Fibroblast of skin of left quadriceps (primary cell): ENCODE measurements at regions not wholly inside any gene's neighbourhood (a gene's known extent, or its start where the extent isn't known, plus 50 kb on each side); places are given as distances from the start of the nearest gene placed in this dataset.

Source experiments
- DNase-seq, 2 experiments: peaks; one replicate each; pipeline ENCODE4 v3.0.0-alpha.2; 2013; ENCODE audit warnings: low read depth in 2 of 2

DNA sequence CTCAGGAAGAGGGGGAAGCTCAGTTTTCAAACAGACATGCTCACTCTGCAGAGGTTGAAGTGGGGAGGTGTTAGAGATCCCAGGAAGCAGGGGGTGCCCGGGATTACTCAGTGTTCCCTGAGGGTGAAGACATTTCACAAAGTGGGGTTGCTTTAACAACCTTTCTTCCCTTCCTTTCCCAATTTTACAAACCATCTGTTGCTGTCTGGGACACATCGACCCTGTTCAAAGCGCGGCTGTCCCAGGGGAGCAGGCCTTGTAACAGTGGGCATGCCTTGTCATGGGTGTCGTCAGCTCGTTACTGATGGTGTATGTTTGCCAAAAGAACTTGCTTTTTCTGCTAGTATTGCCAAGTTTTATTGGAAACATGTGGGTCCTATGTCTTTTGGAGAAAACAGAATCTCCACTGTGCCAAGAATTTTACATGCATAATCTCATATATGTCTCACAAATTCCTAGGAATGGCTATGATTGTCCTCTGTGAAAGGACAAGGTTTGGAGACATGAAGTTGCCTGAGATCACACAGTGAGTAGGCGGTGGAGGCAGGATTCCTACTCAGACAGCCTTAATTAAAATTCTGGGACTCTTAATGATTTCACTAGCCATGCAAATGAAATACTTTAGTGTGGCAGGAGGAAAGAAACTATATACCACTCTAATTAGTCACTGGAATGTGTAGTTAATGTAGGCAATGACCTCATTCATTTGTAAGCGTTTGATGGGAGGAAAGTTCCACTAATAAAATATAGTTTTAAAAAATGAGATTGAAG, 198.9 kb downstream of the NXNL2 start:
- DNase-seq, result peak; percentile 73 to 77

DNA sequence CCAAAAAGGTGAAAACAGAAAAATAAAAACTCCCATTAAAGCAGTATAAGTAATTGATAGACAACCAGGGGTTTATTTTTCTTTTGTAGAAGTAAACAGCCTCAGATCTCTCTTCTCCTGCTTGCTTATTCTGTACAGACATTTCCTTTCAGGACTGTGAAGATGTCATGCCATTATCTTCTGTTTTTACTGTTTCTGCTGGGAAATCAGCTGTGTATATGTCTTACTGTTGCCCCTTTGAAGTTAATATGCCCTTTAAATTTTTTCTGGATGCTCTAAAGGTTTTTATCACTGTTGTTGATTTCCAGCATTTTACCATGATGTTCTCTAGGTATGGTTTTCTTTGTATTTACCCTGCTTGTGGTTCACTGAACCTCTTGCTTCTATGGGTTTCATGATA, 199.5 kb downstream of the NXNL2 start:
- DNase-seq, result no peak

DNA sequence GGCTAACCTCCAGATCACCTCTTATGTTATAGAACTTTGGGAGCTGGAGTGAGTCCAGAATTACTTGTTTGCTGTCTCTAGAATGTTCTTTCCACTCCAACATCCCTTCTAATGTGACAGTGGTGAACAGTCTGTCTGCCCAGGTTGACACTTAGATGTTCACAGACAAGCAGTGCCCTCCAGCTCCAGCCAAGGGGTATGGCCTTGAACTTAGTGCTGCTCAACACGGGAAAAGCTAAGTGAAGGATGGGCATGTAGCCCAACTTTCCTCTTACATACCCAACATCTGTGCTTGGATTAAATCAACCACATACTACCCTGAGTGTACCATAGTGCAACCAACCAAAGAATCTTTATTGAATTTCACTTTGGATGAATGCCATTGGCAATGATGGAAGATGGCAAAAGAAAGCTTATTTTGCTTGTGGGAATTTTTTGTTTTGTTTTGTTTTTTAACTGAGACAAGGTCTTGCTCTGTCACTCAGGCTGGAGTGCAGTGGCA, 201.2 kb downstream of the NXNL2 start:
- no peak for DNase-seq

DNA sequence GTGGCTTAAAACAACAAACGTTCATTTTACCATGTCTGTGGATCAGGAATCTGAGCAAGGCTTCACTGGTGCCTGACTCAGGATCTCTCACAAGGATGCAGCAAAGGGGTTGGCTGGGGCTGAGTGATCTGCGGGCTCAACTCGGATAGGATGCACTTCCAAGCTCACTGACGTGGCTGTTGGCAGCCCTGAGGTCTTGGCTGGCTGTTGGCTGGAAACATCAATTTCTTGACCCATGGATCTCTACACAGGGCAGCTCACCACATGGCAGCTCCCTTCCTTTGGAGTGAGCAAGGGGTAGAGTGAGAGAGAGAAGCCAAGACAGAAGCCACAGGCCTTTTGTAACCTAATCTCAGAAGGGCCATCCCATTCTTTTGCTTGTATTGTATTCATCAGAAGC, 202.1 kb downstream of the NXNL2 start:
- DNase-seq, result no peak

DNA sequence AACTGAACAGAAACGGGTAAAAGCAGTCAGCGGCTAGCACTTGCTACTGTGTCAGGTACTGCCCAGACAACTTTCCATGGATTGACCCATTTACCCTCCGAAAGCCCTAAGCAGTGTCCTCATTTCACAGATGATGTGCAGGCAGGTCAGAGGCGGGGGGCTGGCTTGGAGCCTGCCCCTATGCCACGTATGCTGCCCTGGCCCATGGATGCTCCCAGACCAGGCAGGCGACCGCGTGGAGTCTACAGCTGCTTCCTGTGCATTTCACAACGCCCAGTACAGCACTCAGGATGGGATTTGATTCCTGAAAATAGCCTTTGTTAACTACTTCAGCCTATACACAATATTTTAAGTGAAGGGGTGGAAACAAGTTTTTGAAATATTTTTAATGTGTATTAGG, 202.9 kb downstream of the NXNL2 start:
- DNase-seq, result no peak

DNA sequence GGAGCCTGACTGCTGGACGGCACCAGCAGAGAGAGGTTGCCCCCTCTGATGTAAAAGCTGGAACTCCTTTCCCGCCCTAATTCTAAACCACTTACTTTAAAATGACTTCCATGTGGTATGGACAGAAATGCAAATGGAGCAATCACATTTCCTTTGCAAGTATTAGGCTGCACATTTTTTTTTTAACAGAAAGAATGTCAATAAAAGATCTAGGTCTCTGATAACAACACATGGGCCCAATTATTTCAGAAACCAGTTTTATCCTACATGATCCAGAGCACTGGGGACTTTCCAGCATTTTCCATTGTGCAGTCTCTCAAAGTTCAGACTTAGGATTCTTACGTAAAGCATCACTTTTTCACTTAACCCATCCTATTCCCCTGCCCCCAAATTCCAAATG, 203.7 kb downstream of the NXNL2 start:
- peak; percentile 89 for DNase-seq

DNA sequence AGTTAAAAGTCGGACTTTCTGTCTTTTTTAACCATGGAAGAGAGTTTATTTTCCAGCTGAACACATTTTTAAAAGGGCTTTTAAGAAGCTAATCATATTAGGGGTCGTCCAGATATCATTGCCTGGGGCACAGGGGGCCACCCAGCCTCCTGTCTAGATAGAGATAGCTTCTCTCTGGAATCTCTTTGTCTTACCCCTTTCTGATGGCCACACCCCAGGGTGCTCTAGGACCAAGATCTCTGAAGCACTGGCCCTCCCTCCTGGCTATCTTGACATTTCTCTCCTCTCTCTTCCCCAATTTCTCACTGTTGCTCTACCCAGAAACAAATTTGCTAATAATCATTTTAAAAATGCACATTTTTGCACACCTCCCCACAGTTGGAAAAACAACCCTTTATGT, 204.4 kb downstream of the NXNL2 start:
- DNase-seq, result no peak

DNA sequence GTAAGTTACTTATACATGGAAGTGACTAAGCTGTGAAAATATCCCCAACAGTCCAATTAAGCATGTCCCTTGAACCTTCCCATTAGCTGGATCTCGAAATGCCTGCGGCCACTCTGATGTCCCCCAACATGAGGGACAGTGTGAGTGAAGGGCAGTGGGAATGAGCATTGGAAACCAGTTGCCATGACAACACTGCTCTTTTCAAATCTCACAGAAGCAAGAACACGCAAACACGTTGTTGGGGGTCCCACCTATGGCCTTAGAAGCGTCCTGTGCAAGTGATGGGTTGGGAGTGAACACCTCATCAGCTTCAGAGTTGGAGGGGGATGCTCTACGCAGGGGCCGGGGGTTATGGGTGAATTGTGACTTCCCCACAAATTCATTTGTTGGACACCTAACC, 205.9 kb downstream of the NXNL2 start:
- DNase-seq, result no peak

DNA sequence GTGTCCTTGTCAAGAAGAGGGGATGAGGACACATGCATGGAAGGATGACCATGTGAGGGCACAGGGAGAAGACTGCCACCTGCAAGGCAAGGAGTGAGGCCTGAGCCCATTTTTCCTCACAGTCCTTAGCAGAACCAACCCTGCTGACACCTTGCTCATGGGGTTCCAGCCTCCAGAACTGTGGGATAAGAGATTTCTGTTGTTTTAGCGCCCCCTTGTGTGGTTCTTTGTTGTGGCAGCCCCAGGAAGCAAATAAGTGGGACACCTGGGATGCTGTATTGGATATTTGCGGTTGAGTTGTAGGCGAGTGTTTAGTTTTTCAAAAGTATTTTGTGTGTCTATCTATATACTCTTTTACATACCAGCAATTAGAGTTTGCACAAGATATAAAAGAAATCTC, 206.4 kb downstream of the NXNL2 start:
- no peak for DNase-seq

DNA sequence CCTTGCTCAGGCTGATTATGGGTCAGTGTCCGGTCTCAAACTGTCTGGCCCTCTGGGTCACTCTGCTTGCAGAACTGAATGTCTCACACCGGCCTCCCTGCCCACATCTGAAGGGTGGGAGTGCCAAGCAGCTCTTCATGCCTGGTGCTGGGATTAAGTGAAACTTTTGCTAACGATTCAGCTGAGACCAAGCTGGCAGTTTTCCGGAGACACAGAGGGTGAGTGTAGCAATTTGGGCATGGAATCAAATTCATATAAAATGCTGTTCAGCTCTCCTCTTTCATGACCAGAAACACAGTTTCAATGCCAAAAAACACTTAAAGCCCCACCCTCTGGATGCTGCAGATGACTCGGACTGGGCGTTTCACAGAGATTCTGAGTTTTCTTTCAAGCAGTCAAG, 207.5 kb downstream of the NXNL2 start:
- DNase-seq, result no peak

DNA sequence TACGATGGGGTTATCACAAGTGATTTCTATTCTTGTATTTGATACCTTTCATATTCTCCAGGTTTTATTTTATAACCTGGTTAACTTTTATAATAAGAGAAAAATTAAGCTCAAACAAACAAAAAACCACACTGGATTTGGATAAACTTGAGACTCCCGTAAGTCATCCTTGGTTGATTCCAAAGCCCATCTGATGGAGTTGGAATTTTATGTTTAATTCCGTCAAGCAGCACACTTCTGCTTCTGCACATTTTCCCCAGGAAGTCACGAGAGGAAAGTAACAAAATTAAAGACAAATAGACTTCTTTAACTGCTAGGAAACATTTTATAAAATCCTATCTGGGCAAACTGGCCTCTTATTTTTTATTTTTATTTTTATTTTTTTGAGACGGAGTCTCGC, 207.9 kb downstream of the NXNL2 start:
- no peak for DNase-seq

DNA sequence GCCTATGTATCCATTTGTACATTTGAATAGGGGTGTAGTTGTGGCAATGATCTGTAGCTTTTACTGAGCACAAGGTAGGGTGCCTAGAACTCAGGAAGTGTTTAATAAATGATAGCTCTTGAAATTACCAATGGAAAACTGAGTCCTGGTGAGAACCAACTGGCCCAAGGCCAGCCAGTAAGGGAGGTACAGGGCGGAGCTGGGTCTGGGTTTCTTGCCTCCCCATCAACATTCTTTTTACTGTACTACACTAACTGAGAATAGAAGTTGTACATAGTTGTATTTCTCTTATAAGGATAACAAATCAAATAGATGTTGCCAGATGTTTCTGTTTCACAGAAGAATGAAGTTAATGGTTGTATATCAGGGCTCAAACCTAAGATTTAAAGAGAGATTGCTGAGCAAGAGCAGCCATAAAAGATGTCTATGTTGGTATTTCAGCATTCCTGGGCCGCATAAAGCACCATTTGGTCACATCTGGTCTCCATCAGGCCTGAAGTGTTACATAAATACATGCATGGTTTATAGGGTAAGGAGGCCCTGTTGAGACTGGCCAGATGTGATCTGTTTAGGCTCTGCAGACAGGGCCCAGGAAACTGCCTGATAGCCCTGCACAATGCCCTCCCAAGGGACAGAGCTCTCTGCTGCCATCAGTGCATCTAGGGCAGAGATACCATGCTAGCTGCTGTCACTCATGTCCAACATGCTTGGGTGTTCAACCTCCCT, 210.5 kb downstream of the NXNL2 start:
- peak; percentile 98 to 99 for DNase-seq

DNA sequence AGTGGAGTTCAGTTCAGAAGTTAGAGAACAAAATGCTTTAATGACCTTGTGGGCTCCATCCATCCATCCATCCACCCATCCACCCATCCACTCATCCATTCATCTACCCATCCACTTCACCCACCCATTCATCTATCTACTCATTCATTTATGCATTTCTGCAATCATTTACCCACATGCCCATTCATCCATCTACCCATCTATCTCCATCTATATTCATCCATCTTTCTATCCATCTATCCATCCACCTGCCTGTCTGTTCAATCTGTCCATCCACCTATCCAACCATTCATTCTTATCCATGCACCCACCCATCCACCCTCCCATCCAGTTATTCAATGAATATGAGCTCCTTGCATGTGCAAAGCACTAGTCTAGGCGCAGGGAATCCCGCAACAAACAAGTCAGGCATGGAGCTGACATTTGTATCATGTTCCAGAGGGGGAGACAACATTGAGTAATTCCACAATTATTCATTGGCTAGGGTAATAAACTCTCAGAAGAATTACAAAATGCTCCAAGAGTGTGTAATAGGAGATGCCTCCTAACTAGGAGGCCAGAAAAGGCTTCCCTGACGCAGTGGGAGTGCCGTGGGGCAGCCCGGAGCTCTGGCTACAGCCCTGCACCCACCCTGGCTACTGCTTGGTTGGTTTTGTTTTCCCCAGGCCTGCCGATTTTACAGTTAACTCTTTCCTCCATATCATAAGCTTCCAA, 211.2 kb downstream of the NXNL2 start:
- DNase-seq, result peak; percentile 92 to 93

DNA sequence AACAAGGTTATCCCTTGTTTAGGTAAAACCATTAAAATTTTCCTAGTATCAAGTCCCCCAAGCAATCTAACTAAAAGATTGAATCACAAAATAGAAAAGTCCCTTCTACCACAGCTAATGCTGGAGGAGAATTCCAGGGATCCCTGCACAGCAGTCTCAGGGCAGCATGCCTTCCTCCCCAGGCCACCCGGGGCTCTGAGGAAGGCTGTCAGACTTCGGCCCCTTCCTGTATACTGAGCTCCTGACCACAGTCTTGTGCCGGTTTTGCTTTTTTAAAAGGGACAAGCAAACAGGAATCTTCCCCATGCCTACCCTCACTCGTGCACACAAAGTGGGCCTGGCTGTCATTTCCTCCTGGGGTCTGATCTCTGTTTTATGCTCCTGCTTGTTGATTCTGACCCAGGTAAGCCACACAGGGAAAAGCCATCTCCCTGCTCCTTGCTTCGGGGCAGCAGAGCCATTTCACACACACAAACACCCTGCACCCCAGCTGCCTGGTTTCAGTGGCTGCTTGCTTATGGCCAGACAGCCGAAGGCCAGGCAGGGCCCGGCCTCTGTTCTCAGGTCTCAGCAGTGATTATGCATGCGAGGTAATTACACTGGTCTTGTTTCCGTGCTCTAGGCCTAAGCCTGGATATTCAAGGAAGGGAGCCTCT, 211.9 kb downstream of the NXNL2 start:
- DNase-seq, result no peak

DNA sequence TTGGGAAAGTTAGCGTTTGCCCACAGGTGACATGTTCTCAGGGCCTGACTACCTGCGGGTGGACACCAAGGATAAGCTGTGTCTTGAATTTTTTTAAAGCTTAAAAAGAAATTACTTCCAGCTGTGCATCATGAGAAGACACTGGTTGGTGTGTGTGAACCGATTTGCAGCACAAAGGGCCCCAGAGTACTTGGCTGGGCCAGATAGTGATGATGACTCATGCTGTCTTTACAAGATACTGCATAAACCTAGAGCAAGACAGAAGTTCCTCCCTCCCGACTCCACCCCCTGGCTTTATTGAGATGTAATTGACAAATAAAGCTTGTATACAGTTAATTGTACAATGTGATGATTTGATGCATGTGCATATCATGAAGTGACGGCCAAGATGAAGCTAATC, 212.8 kb downstream of the NXNL2 start:
- DNase-seq, result peak; percentile 92

DNA sequence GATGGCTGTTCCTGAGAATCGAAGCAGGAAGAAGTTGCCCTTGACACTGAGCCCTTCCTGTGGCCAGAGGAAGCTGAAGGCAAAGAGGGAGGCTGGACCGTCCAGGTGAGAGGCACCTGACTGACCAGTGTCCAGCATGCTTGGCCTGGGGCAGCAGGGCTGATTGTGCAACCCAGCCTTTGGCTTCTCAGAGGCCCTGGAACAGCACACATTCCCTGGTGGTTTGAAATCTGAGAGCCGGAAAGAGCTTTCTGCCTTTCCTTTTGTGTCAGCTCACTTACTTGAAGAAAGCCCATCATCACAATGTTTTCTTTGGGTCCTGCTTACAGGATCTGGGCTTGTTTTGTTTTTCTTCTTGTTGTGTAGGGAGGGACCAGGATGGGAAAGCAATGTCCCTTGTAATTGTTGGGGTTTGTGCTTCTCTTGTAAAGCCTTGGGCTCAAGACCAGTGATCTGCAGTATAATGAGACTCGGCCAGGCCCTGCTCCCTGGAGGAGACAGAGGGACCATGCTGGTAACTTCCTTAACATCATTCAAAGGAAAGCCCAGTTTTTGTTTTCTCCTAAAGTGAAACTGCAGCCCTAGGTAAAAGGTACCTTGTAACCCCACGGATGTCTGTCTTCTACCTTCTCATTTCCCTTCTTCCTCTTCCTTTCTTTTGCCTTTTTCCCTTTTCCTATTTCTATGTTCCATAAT, 213.7 kb downstream of the NXNL2 start:
- no peak for DNase-seq

DNA sequence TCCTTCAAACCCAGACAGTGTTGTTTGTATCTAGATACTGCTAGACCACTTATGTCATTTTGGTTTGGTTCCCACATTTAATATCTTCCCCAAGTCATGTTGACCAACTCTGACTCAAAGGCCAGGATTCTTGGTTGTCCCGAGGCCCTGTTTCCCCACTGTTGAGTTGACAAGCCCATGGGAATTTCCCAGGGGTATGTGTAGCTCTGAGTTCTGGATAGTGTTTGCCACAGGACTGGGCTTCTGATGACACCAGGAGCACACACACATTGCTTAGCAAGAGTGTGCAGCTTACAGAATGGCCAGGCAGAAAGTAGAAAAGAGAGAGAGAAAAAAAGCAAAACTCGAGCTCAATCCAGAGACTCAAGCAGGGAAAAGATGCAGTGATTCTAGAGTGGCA, 214.4 kb downstream of the NXNL2 start:
- DNase-seq, result no peak

DNA sequence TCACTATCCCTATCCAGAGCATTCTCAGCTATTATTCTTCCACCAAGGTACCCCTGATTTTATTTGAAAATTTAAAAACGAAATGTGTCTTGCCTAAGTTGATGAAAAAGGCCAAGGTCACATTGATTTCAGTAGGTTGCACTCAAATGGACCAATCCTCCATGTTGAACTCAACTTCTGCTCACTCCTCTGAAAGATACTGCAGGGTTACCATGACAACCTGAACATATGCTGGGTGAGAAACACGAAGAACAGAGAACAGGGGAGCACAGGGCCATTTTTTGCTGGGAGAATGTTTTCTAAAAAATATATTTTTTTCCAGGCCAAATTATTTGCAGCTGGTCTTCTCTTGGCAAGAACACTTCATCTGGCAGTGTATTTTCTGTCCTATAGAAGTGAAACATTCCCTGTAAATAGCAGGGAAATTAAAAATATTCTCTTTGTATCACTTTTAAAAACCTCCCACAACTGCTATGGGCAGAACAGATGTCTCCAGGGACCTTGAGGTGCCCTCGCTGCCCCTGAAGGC, 215.9 kb downstream of the NXNL2 start:
- DNase-seq, result no peak

DNA sequence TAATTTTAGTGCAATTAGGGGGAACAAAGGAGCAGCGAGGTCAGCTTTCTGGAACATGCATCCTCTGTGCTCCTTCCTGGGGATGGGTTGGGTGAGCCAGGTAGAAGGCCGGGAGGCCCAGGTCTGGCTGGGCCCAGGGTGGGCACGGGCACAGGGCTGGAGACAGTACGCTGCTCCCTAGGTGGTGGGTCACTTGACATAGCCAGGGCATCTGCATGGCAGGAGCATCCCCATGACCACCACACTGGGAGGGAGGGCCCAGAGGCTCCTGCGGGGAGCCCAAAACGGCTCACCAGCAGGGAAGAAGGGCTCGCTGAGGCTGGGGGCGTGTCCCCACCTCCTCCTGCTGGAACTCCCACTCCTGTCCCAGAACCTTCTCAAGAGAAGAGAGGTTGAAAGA, 216.8 kb downstream of the NXNL2 start:
- no peak for DNase-seq

DNA sequence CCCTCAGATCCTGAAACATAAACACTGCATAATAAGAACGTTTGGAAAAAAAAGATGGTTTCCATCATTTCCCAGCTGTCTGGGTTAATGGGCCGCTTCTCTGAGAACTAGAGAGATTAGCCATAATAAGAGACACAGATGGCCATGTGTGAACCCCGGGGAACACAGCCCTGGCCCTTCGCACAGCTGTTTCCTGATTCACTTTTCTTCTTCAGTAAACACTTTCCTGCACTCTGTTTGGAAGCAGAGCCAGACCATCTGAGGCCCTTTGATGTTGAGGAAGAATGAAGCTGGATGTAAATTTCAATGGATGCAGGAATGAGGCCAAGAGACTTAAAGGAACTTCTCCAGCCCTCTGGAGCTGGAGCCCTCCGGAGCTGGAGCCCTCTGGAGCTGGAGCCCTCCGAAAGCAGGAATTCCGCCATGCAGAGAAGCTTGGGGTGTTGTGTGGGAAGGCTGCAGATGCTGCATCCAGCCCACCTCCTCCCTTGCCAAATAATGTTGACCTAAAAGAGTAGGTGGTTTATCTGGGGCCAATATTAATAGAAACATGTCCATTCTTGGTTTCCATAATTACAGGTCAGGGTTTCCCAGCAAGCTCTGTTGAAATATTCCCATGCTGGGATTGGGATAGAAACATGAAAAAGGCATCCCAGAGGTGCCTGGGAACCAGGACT, 218.9 kb downstream of the NXNL2 start:
- no peak for DNase-seq

DNA sequence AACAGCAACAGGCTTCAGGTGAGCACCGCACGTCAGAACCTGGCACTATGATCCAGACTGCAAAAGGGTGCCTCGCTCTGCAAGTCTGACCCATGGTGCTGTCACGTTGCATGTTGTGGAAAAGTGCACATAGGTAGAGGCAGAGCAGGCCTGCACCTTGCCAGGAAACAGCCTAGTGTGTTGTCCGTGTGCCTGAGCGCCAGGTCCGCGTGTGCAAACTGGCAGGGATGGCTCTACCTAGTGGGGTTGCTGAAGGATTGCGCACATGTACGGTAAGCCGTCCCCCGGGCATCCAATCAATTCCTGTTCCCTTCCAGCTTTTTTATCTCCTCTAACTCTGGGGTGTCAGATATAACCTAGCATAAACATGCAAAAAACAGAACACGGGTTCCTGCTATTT, 219.5 kb downstream of the NXNL2 start:
- no peak for DNase-seq
